HL-60 (cell line): ENCODE measurements at regions not wholly inside any gene's neighbourhood (a gene's known extent, or its start where the extent isn't known, plus 50 kb on each side); places are given as distances from the start of the nearest gene placed in this dataset.

Source experiments
- GABPA ChIP-seq: IDR thresholded peaks from 2 replicates; pipeline ENCODE4 v1.6.1; 2012; ENCODE audit warnings: low read depth
- POLR2AphosphoS5 ChIP-seq: IDR thresholded peaks from 2 replicates; pipeline ENCODE4 v1.6.1; 2012; ENCODE audit warnings: low read depth
- TF ChIP-seq, protein P1 (sequence below): IDR thresholded peaks from one replicate; pipeline ENCODE4 v1.5.1; 2011; ENCODE audit warnings: low read length, control low read depth, inconsistent platforms; ENCODE audit not compliant: insufficient read depth
- TF ChIP-seq, protein P2 (sequence below): IDR thresholded peaks from 2 replicates; pipeline ENCODE4 v1.6.1; 2012; ENCODE audit warnings: low read depth; ENCODE audit not compliant: insufficient replicate concordance

- TF ChIP-seq, protein P1, sequence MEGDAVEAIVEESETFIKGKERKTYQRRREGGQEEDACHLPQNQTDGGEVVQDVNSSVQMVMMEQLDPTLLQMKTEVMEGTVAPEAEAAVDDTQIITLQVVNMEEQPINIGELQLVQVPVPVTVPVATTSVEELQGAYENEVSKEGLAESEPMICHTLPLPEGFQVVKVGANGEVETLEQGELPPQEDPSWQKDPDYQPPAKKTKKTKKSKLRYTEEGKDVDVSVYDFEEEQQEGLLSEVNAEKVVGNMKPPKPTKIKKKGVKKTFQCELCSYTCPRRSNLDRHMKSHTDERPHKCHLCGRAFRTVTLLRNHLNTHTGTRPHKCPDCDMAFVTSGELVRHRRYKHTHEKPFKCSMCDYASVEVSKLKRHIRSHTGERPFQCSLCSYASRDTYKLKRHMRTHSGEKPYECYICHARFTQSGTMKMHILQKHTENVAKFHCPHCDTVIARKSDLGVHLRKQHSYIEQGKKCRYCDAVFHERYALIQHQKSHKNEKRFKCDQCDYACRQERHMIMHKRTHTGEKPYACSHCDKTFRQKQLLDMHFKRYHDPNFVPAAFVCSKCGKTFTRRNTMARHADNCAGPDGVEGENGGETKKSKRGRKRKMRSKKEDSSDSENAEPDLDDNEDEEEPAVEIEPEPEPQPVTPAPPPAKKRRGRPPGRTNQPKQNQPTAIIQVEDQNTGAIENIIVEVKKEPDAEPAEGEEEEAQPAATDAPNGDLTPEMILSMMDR: no peak
- TF ChIP-seq, protein P2, sequence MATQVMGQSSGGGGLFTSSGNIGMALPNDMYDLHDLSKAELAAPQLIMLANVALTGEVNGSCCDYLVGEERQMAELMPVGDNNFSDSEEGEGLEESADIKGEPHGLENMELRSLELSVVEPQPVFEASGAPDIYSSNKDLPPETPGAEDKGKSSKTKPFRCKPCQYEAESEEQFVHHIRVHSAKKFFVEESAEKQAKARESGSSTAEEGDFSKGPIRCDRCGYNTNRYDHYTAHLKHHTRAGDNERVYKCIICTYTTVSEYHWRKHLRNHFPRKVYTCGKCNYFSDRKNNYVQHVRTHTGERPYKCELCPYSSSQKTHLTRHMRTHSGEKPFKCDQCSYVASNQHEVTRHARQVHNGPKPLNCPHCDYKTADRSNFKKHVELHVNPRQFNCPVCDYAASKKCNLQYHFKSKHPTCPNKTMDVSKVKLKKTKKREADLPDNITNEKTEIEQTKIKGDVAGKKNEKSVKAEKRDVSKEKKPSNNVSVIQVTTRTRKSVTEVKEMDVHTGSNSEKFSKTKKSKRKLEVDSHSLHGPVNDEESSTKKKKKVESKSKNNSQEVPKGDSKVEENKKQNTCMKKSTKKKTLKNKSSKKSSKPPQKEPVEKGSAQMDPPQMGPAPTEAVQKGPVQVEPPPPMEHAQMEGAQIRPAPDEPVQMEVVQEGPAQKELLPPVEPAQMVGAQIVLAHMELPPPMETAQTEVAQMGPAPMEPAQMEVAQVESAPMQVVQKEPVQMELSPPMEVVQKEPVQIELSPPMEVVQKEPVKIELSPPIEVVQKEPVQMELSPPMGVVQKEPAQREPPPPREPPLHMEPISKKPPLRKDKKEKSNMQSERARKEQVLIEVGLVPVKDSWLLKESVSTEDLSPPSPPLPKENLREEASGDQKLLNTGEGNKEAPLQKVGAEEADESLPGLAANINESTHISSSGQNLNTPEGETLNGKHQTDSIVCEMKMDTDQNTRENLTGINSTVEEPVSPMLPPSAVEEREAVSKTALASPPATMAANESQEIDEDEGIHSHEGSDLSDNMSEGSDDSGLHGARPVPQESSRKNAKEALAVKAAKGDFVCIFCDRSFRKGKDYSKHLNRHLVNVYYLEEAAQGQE: no peak
- TF ChIP-seq GABPA: no peak
- no peak for TF ChIP-seq POLR2AphosphoS5
These were observed 179.9 kb upstream of the KLF14 start for GRCh38 chr7:130913639-130914553.
